ENCODE measurements at regions not wholly inside any gene's neighbourhood (a gene's known extent, or its start where the extent isn't known, plus 50 kb on each side); places are given as distances from the start of the nearest gene placed in this dataset.
"Not testable (repeated sequence)": the region's sequence is repeated elsewhere in the genome, so short reads cannot be mapped to it uniquely, and the experiment has no call there.

- DNase-seq: no peak
These were observed 86.2 kb upstream of the FOXN2 start for GRCh38 chr2:48228345-48228684.

GRCh38 chr2:48229063-48229462 lies 85.4 kb upstream of the FOXN2 start:
- no peak for DNase-seq

- DNase-seq: no peak
These were observed 83.6 kb upstream of the FOXN2 start for GRCh38 chr2:48230834-48231233.

GRCh38 chr2:48232351-48232750 lies 82.1 kb upstream of the FOXN2 start:
- no peak for DNase-seq

GRCh38 chr2:48233005-48233404 lies 81.5 kb upstream of the FOXN2 start:
- DNase-seq: no peak

GRCh38 chr2:48233824-48234223 lies 80.7 kb upstream of the FOXN2 start:
- DNase-seq: not testable (repeated sequence)

GRCh38 chr2:48235076-48235475 lies 79.4 kb upstream of the FOXN2 start:
- no peak for DNase-seq

- no peak for DNase-seq
These were observed 76.1 kb upstream of the FOXN2 start for GRCh38 chr2:48238381-48238780.

GRCh38 chr2:48240912-48241311 lies 73.6 kb upstream of the FOXN2 start:
- DNase-seq: no peak

- DNase-seq: no peak
These were observed 67.3 kb upstream of the FOXN2 start for GRCh38 chr2:48247206-48247605.

GRCh38 chr2:48248251-48248933 lies 66.1 kb upstream of the FOXN2 start:
- DNase-seq: no peak

GRCh38 chr2:48249025-48249424 lies 65.5 kb upstream of the FOXN2 start:
- no peak for DNase-seq

GRCh38 chr2:48249631-48250473 lies 64.6 kb upstream of the FOXN2 start:
- DNase-seq: no peak

- DNase-seq: no peak
These were observed 64.0 kb upstream of the FOXN2 start for GRCh38 chr2:48250474-48250844.

- DNase-seq: no peak
These were observed 63.5 kb upstream of the FOXN2 start for GRCh38 chr2:48250943-48251342.

GRCh38 chr2:48251437-48252148 lies 62.9 kb upstream of the FOXN2 start:
- no peak for DNase-seq

- DNase-seq: no peak
These were observed 61.2 kb upstream of the FOXN2 start for GRCh38 chr2:48253301-48253700.

- DNase-seq: no peak
These were observed 59.6 kb upstream of the FOXN2 start for GRCh38 chr2:48254839-48255238.

- no peak for DNase-seq
These were observed 57.0 kb upstream of the FOXN2 start for GRCh38 chr2:48257456-48257855.

- DNase-seq: no peak
These were observed 55.9 kb upstream of the FOXN2 start for GRCh38 chr2:48258481-48259149.

GRCh38 chr2:48259811-48260210 lies 54.7 kb upstream of the FOXN2 start:
- no peak for DNase-seq

GRCh38 chr2:48264627-48265026 lies 49.9 kb upstream of the FOXN2 start:
- no peak for DNase-seq
